Activated CD8-positive, alpha-beta memory T cell treated with anti-CD3 and anti-CD28 coated beads for 4 hours (primary cell): ENCODE measurements at regions not wholly inside any gene's neighbourhood (a gene's known extent, or its start where the extent isn't known, plus 50 kb on each side); places are given as distances from the start of the nearest gene placed in this dataset.

Experiments
- DNase-seq, 2 donors: peaks; one replicate each; pipeline ENCODE4 v3.0.0-alpha.2; 2020; ENCODE audit warnings: low read depth in 2 of 2

DNA sequence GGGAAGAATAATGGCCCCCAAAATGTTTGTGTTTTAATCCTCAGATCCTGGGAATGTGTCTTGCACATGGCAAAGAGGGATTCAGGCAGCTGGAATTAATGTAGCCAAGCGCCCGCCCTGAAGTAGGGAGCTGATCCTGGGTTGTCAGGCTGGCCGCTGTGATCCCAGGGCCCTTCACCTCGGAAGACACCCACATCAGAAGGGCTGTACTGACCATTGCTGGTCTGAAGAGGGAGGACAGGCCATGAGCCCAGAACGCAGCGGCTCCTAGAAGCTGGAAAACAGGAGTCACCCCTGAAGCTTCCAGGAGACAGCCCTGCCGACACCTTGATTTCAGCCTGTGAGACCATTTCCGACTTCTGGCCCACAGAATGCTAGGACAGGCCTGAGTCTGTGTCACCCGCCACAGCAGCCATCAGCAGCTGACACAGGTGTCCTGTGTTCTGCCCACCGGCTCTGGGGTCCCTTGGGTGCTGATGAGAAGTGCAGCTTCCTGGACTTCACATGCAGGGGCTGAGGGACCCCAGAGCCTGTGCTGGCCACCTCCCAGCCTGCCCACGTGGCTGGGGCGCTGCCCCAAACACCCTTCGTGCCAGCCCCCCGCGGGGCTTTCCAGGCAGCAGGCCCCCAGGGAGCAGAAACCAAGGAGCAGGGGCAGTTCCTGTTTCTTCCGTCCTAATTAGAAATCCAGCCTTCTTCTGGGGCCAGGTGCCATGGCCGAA, 86.3 kb downstream of the ERMARD start:
- DNase-seq: no peak

DNA sequence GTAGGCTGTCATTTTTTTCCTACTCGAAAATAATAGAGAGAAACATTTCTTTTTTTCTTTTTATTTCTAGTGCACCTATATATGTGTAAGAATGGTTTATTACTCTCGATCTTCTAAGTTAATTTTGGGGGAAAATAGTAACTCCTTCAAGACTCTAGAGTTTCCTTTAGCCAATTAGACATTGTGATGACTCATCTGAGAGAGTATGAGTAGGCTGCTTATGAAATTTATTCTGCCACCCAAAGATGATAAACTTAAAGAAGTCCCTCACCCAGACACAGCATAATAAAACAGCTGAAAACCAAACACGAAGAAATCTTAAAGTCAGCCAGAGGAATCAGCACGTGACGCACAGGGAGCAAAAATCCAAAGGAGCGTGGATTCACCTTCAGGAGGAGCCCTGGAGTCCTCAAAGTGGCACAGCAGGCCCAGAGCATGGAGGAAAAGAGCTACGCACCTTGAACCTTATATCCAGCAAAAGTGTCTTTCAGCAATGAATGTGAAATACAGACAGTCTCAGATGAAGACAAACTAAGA, 81.9 kb downstream of the ERMARD start:
- DNase-seq: no peak

DNA sequence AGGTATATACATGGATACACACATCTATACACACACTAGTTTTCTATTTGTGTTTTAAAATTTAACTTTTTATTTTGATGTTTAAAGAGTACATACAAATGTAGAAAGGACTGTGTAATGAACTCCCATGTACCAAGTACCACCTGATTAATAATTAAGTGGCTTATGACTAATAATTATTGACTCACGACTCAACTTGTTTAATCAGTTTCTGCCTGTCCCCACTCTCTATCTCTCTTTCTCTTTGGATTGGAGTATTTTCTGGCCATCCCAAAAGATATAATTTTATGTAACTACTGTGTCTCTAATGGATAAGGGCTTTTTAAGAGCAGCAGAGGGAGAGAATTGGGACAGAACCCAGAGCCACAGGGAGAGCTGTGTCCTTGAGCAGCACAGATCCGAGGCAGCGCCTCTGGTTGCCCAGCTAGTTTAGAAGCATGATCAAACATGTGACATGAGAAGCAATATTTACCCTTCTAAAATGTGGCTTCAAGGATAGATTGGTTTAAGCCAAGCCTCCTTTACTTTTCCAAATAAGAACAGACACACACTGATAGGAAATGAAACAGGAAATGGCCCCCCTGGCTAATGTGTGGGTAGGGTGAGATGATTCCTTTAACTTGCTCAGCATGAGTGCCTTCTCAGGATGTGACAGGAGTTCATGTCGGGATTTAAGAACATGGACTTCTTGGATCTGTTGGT, 81.0 kb downstream of the ERMARD start:
- DNase-seq: no peak

- peak; percentile 42 to 47 for DNase-seq
Observed at GRCh38 chr6:169831450-169832246, 80.2 kb downstream of the ERMARD start.
